MV-4-11 (cell line): ENCODE measurements at regions not wholly inside any gene's neighbourhood (a gene's known extent, or its start where the extent isn't known, plus 50 kb on each side); places are given as distances from the start of the nearest gene placed in this dataset.

ENCODE experiments used
- DNase-seq: peaks from one replicate; lab custom pipeline; 2025; lab: John Stamatoyannopoulos, UW

DNA sequence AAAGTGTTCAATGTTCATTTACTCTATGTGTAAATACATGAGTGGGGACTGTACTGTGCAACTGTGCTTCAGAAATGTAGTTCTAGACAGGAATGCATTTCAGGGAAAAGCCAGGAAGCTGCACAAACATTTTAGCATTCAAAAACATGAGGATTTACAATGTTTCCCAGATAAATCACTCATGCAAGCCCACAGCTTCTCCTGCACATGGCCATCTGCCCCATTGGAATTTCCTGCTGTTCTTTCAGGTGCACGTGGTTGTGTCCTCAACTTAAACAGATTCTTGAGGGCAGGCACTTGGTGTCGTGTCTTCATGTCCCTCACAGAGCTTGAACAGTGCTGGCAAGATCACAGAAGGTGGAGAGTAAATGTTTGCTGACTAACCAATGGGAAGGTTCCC is 101.5 kb downstream of the UNC5CL start:
- DNase-seq, result no peak

DNA sequence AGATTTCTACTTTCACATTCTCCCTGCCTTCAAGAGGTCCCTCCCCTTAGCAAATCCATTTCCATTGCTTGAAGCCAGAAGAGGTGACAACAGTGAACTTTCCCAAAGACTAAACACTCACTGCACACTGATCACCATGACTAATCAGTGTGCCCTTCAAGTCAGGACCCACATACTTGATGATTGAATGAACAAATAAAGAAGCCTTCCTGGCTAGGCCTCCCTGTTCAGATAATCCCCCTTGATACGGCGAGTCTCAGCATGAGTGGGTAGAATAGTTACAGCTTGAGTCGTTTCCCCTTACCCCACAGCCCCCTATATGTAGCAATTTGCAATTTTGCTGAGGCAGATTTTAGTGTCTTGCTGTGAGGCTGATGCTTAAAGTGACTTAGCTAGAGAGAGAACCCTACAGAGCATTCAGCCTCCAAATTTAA is 102.2 kb downstream of the UNC5CL start:
- DNase-seq, result no peak

DNA sequence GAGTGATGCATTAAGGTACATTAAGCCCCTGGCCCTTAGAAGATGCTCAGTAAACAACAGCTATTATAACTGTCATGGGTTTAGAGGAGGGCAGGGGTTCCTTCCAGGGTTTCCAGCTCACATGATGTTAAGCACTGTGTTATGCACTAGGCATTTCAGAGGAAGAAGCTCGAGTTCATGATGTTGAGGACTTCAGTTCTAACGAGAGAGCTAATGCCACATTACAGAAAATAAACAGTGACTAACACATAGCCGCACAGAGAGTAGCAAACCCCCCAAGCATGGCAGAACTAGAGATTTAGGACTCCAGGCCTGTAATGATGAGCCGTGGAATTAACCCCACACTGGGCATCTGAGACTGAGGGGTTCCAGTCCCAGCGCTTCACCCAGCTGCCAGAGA is 105.2 kb downstream of the UNC5CL start:
- no peak for DNase-seq

DNA sequence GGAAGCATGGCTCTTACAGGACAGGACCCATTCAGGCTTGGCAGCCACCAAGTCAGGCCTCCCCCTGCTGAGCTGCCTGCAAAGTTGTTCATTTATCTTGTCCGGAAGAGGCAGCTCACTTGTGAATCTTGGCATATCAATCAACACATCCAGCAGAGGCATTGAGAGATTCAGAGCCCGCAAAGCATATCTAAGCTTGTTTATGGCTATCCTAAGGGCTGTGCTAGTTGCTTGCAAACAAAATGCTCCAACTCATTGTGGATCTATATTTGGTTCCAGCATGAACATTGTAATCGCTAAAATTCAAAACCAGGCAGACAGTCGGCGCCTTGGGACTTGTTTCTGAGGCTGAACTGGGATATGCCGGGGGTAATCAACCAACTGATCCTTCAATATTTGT is 106.1 kb downstream of the UNC5CL start:
- DNase-seq, result no peak

DNA sequence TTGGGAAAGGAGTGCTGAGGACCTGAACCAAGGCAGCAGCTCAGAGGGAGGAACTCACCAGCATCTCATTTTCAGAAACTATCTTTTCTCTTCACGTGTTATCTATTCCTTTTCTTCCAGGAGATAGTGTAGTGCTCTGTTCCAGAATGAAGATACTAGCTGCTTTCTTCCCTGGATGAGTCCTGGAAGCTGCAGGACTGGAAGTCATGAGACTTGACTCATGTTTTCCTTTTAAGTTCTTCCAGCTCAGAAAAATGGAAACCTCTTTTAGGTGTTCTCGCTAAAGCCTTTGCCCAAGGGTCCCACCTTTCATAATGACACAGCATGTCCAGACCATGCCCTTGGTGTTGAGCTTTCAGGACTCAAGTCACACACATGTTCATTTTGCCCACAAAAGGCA is 106.7 kb downstream of the UNC5CL start:
- no peak for DNase-seq

DNA sequence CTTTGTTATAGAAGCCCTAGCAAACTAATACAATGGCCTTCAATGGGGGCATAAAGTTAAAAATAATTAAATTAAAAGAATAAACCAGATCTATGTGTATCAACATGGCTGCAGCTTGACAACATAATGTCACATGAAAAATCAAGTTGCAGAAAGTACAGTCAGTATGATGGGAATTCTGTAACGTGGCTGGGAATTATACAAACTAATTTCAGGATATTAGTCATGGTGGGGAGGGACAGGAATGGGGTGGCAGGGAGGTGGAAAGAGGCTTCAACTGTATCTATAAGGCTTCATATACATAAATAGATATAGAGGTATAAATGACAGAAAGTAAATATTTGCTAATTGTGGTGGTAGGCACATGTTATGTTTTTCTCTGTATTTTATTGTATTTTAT is 107.1 kb downstream of the UNC5CL start:
- DNase-seq, result no peak

DNA sequence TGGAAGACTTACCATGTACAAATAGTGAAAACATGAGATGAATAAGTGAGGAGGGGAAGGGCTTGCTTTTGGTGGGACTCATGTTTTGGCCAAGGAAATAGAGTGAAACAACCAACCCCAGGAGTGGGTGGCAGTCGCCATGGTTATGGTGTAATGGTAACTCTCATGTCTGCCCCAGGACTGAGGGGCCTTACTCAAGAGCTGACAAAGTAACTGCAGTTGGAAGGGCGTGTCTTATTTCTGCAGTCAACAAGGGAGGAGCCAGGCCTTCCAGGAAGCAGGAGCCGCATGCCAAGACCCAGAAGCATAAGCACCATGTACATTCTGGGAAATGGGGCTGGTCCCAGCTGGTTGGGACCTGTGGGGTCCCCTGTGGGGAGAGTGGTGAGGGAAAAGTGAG is 108.5 kb downstream of the UNC5CL start:
- DNase-seq, result peak; percentile 24

DNA sequence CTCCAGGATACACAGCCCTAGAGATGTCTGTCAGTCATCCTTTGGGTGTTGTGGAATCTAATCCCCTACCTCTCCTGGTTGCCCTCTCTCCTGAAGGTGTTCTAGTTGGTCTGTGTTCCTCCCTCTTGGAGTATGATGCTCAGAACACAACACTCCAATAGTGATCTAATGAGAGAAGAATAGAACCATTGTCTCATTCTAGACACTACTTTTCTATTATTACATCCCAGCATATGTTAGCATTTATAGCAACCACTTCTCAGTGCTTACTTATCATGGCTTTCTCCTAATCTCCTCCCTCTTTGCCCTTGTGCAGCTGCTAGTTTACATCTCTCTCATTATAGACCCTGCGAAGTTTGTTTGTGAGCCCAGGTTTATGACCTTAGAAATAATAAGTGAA is 109.0 kb downstream of the UNC5CL start:
- no peak for DNase-seq

DNA sequence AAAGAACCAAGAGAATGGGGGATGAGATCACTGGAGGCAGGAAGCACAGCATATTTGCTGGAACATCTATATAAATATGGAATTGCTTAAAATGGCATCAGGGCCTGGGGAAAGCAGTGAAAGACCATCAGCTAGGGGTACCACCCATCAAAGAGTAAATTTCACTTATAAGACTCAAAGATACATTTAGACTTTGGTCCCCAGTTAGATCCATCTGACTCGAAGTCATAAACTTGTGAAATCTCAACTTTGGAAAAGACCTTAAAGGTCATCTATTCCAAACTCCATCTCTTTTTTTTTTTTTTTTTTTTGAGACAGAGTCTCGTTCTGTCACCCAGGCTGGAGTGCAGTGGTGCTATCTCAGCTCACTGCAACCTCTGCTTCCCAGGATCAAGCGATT is 109.8 kb downstream of the UNC5CL start:
- DNase-seq, result no peak

DNA sequence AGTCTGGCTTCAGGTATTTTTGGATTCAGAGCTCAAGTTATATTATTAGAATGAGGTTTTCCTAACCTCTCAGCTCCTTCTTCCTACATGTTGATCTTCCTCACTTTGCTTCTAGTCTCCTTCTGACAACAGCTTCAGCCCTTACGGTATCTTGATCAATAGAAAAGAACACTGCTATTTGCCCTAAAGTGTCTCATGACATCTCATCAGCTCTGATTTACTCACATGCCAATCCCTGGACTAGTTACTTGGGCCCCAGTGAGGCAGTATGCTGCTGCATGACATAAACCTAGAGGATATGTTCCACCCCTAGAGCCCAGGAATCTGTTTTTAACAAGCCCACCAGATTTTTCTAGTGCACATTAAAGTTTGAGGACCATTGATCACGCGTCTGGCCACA is 110.3 kb downstream of the UNC5CL start:
- no peak for DNase-seq

DNA sequence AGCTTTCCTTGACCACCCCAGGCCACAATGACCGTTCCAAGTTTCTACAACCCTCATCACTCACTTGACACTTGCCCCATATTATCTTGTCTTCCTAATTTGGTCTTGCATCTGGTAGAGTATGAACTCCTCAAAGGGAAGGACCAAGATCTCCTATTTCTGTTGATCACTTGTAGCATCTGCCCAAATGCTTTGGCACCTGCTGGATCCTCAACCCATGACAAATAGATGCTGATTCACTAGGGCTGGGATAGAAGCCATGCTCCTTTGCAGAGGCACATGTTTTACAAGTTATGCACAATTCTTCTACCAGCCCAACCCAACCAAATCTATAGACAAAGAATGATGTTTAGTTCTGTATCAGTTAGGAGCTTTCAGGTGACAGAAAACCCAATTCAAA is 110.7 kb downstream of the UNC5CL start:
- no peak for DNase-seq

DNA sequence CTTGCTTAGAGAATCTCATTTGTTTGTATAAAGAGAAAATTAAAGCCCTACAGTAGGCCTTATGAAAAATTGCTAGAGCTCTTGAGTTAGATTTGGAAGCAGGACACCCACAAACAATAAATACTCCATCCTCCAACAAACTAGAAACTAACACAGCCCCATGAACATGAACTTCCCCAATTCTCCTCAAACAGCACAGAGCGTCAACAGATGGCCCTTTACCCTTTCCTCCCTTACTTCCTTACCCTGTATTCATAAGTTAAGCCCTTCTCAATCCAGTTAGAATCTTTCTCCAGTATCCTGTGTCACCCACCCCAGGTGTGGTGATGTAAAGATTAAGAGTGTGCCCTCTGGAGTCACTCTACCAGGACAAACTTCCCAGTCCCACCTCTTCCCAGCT is 113.7 kb downstream of the UNC5CL start:
- peak; percentile 71 for DNase-seq

DNA sequence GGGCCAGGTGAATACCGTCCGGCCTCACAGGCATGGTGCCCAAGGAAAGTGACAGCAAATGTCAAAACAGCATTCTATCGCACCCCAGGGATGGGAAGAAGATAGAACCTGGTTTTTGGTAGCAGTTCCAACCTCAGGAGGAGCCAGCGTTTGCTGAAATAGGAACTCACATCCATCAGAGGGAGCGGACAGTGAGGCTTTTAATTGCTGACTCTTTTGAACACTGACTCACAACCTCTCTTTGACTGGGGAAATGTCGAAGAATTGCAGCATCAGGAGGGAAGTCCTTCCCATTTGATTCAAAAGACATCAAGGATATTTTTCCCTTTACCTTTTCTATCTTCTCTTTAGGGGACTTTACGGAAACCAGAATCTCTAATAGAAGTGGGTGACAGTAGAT is 114.2 kb downstream of the UNC5CL start:
- no peak for DNase-seq

DNA sequence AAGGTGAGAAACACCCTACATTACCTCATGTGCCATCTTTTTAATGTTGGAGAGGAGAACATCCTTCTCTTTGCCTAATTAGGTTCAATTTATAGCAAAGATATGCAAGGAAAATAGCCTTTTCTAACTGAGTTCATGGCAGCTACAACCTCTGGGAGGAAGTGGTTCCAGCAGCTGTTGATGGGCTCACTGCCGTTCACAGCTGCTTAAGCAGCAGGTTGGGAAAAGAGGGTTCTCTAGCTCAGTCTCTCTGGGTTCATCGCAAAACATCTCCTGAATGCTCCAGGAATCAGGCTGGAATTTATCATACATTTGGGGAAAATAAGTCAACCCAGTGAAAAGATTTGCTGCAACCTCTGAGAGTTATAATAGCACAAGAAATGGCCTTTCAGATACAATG is 115.1 kb downstream of the UNC5CL start:
- peak; percentile 21 for DNase-seq

DNA sequence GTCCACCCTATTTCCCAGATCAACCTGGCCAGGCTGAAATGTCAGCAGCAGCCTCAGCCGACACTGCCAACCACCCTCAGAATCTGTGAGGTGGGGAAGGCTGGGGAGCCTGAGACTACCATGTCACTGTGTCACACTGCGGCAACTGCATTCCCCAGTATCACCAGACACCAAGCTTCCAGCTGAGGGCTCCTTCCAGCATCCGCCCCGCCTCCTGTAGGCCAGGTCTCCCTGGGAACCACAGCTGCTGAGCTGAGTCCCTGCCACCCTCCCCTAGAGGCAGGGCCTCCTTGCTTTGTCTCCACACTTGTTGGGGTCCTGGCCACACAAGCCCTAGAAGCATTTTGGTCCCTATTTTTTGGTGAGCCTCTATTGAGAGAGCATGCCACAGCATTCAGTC is 115.7 kb downstream of the UNC5CL start:
- no peak for DNase-seq

DNA sequence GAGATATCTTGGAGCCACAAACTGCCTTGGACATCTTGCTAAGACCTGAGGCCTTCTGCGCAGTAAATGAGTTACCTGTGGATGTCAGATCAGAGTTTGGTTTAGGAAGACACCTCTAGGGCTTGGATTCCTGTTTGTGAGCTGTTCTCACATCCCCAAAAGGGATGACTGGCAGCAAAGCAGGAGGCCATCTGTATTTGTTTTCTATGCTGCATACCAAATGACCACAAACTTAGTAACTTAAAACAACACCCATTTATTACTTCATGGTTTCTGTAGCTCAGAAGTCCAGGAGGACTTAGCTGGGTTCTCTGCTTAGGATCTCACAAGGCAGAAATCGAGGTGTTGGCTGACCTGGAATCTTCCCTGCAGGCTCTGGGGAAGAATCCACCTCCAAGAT is 116.7 kb downstream of the UNC5CL start:
- DNase-seq, result no peak

DNA sequence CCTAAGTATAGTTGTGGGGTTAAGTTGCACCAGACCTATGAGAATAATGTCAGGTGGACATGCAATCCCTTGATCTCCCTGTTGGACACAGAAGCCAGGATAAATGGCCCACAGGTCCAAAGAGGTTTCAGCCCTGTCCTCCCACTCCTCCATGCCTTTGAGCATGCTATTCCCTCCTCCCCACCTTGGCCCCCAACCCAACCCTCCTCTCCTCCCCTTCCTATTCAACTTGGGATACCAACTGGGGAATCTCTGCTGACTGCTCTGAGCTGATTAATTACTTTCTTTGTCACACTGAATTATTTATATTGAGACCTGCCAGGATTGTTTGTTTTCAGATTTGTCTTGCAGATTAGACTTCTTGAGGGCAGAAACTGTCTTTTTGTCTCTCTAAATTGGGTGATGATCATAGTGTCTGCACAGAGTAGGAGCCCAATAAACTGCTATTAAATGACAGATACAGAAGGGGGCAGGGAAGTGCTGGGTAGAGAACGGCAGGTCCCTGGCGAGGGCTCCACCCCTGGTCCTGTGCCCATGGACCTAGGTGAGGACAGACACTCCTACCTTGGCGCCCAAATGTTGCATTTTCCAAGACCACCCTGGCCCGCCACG is 120.9 kb downstream of the UNC5CL start:
- no peak for DNase-seq

DNA sequence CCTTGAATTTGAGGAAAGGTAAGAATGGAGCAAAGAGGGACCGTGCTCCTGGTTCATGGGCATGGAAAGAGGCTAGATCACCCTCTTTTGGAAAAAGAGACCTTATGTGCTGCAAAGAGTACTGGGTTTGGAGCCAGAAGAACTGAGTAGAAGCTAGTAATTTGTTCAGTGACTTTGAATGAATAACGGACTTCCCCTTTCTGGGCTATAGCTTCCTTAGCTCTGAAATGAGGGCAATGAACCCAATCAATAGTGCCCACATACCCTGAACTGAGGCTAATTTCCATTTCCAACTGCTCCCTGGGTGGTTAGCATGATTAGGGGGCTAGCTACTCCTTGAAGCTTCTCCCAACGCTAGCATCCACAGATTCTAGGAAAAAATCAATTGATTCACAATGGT is 121.4 kb downstream of the UNC5CL start:
- DNase-seq, result peak; percentile 27

DNA sequence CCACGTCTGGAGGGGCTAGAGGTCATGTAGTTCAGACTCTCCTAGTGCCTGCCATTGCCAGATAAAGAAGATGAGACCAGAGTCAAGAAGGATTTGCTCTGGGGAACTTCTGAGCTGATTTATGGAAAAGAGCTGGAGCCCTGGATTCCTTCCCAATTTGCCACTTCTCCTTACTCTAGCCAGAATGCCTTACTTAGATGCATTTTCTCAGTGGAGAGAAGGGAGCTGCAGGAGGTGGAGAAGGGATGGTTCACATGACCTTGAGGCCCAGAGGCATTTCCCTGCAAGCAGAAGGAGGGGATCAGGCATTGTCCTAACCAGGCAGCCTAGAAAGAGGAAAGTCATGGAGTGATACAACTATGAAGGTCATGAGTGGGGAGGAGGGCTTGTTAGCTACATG is 122.2 kb downstream of the UNC5CL start:
- DNase-seq, result no peak

DNA sequence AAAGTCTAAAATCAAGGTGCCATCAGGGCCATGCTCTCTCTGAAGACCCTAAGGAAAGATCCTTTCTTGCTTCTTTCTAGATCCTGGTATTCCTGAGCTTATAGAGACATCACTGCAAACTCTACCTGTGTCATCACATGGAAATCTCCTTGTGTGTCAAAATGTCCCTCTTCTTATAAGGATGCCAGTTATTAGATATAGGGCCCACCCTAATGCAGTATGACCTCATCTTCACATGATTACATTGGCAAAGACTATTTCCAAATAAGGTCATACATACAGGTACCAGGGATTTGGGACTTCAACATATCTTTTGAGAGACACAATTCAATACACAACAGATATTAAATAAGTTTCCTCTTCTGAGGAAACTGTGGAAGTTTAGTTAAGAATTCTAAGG is 123.9 kb downstream of the UNC5CL start:
- no peak for DNase-seq

DNA sequence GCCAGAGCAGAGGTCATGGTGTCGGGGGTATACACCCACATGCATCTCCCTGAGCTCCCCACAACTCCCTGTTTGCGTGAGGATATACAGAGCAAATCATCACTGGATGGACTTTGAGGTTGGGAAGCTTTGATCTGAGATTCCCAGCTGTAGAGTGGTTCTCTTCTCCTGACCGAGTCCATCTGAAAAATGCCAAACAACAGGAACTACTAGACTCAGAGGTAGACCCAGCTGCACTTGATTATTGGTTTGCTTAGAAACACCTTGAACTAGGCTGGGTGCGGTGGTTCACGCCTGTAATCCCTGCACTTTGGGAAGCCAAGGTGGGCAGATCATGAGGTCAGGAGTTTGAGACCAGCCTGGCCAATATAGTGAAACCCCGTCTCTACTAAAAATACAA is 125.0 kb downstream of the UNC5CL start:
- no peak for DNase-seq

DNA sequence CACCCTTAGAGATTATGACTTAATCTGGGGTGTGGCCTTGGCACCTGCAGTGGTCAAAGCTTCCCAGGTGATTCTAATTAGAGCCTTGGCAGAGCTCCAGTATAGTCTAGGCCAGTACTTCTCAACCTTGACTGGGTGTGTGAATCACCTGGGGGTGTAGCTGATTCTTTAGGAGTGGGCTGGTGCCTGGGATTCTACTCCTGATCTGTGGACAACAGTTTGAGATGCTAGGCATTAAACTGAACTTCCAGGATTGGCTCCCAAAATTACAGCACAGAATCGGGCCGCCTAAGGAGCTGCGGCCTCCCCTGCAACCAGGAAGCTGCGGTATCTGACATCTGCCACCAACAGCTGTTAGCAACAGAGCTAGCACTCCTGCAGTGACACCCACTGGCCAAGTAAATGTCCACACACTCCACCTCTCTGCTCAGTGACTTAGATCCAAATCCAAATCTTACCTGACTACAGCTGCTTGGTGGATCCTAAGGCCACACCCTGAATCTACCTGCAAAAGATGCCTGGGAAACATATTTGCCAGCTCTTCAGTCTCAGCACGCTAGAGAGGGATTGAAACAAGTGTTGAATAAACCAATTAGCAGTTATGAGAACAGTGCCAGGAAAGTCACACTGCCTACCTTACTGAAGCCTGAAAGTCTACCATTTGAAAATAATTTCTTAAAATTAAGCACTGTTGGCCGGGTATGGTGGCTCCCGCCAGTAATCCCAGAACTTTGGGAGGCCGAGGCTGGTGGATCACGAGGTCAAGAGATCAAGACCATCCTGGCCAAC is 126.7 kb downstream of the UNC5CL start:
- DNase-seq, result peak; percentile 82

DNA sequence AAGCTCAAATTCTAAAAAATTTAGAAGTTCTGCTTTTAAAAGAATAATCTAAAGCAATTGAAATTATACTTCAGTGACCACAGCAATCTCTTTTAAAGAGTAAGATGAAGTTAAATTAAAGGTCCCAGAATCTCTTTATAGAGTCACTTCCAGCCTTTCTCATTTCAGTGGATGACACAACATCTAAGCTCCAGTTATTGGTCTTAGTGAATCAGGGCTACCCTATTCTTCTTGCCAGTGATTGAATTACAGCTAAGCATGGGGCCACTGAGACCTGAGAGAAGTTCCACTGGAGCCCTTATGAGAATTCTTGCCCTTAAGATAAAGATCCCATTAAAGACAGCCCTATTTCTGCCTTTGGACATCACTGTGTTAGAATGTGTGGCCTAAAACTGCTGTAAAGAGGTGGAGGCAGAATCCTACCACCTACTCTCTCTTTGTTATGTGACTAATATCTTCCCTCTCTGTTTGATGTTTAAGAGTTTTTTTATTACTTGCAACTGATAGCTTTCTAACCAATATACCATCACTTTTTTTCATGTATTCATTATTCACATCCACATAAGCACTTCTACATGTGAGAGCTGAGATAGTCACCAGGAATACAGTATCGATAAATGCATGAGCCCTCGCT is 128.6 kb downstream of the UNC5CL start:
- DNase-seq, result no peak

DNA sequence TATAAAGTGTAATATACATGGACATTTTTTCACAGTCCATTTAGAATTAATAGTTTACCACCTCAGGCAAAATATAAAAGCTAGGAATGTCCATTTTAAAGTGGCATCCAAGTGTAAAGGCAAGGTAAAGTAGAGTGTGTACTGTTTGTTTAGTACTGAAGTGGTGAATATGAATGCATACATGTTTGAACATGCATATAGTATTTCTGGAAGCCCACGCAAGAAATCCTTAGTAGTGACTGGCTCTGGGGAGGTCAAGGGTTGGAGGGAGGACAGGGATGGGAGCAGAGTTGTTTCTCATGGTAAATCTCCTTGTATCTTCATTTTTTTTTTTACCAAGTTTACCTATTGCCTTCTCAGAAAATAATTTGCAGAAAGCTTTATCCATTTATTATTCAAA is 129.2 kb downstream of the UNC5CL start:
- no peak for DNase-seq
